Thyroid gland (tissue), 4 donors: ENCODE measurements at regions not wholly inside any gene's neighbourhood (a gene's known extent, or its start where the extent isn't known, plus 50 kb on each side); places are given as distances from the start of the nearest gene placed in this dataset.

ENCODE experiments used
- DNase-seq, 2 donors: peaks; one replicate each; pipeline ENCODE4 v3.0.0-alpha.2; 2019
- H3K27ac ChIP-seq, 3 donors: fragments of 200-600 bp; sonication (generic); 1 replicate in 2 of 3; 2 replicates in 1 of 3; pipeline ENCODE4 v1.5.1; 2016 to 2019; ENCODE audit warnings: mild to moderate bottlenecking in 1 of 3, moderate library complexity in 1 of 3
- H3K27me3 ChIP-seq: fragments of 200-600 bp; sonication (generic); one replicate; pipeline ENCODE4 v1.5.1; 2019
- H3K36me3 ChIP-seq, 2 donors: fragments of 200-600 bp; sonication (generic); one replicate each; pipeline ENCODE4 v1.5.1; 2016 to 2019
- H3K4me1 ChIP-seq, 2 donors: fragments of 200-600 bp; sonication (generic); one replicate each; pipeline ENCODE4 v1.5.1; 2017 to 2019
- H3K4me3 ChIP-seq, 3 donors: fragments of 200-600 bp; sonication (generic); replicated peaks in 1 of 3; 1 replicate in 2 of 3; 2 replicates in 1 of 3; pipeline ENCODE4 v1.5.1; 2016; ENCODE audit warnings: mild to moderate bottlenecking in 1 of 3
- H3K9me3 ChIP-seq: fragments of 200-600 bp; sonication (generic); one replicate; pipeline ENCODE4 v1.5.1; 2017
- CTCF ChIP-seq, 6 experiments: fragments of 200-600 bp in 3 of 6; fragments of 450-650 bp in 3 of 6; sonication (generic) in 3 of 6; IDR thresholded peaks; one replicate each; pipeline ENCODE4 v1.5.1; 2016 to 2019; ENCODE audit warnings: antibody characterized with exemption in 6 of 6, mild to moderate bottlenecking in 2 of 6, inconsistent platforms in 1 of 6, moderate library complexity in 1 of 6
- POLR2A ChIP-seq, 2 donors: fragments of 450-650 bp; IDR thresholded peaks; one replicate each; pipeline ENCODE4 v1.6.1; 2017; ENCODE audit warnings: antibody characterized with exemption in 2 of 2, mild to moderate bottlenecking in 2 of 2, moderate library complexity in 1 of 2
- WGBS, 2 donors: methylation state at CpG; one replicate each; pipeline ENCODE4 v1.1.5; 2017; 5-methylcytosine and 5-hydroxymethylcytosine counted together
- intact Hi-C: fragments of 100-400 bp; cut with DNase I; formaldehyde crosslinking; loops from one replicate; pipeline ENCODE4 v1.15.1; 2023

DNA sequence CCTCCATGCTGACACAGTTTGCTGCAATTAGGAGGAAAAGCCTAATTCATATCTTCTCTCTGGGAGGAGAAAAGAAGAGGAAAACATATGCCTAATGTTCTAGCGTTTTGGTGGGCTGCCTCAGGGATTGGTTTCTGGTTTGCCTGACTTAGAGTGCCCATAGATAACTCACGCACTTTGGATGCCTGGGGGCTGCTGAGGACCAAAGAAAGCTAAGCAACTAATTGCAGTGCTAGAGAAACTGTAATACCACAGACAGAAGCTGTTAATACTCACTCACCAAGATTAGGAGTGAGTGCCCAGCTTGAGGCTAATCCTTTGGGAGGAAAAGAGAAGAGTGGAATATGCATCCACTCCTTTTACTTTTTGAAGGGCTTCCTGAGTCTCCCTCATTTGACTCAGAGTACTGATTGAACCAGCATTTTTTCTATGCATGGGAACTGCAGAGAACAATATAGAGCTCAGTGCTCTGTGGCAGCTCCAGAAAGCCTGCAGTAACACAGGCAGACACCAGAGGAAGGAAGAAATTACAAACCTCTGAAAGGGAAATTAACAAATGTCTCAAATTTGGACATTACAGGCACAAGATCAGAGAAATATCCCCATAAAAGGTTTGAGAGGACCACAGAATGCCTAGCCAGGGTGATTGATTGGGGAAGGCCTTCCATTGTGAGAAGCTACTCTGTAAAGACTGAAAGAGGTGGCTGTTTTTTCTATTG lies 666.4 kb downstream of the OLFM4 start:
- Histone ChIP-seq H3K36me3 (no peaks in the 10 kb centered on the region), H3K27me3 (no peaks in the 10 kb centered on the region), H3K4me3 (no peak overlapping the region), H3K27ac (no peak overlapping the region), H3K9me3 (no peaks in the 10 kb centered on the region), H3K4me1 (no peaks in the 10 kb centered on the region)
- DNase-seq, result no peak
- TF ChIP-seq POLR2A (IDR thresholded peaks at IDR 0.05) (no peak), CTCF (IDR thresholded peaks at IDR 0.05) (no peak)
- intact Hi-C loops, result no loop called here
- 60 to 65% methylated on average over 2 of the region's 2 CpGs for WGBS, 2 donors

DNA sequence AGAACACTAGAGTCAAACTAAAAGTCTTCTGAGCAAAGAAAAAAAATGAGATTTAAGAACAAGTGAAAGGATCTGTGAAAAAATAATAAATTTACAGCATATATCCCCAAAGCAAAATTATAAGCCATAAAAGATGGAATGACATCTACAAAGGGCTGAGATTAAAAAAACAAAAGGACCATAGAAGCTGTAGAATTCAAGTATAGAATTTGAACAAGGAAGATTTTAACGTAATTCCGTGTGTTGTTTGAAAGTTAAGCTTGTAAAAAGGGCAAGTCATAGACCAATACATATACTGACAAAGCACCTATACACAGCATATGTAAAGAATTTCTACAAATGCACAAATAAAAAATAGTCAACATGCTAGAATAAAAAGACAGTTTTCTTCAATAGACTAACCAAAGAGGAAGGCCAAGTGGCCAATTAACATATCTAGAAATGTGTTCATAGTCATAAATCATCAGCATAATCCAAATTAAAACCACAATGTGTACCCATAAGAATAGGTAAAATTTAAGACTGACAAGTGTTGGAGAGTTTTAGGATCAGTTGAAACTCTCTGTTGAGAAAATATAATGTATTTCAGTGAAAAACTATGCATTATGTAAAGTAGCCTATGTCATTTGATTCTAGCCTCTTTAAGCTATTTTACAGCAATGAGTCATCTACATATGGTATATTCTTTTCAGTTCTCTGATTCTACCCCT lies 674.9 kb downstream of the OLFM4 start:
- intact Hi-C loops, result no loop called here
- Histone ChIP-seq H3K27me3 (no peaks in the 10 kb centered on the region), H3K27ac (no peak overlapping the region), H3K9me3 (no peaks in the 10 kb centered on the region), H3K4me3 (no peak overlapping the region), H3K4me1 (no peaks in the 10 kb centered on the region), H3K36me3 (no peaks in the 10 kb centered on the region)
- no peak for DNase-seq
- TF ChIP-seq POLR2A (IDR thresholded peaks at IDR 0.05) (no peak), CTCF (IDR thresholded peaks at IDR 0.05) (no peak)
- WGBS, 2 donors, result 94 to 96% methylated on average over 2 of the region's 2 CpGs

GRCh38 chr13:53719281-53719680 lies 690.7 kb downstream of the OLFM4 start:
- H3K4me3 ChIP-seq, result no peak overlapping the region
- H3K27me3 ChIP-seq, result no peaks in the 10 kb centered on the region
- no peak overlapping the region for H3K27ac ChIP-seq
- no peak for TF ChIP-seq POLR2A (IDR thresholded peaks at IDR 0.05)
- TF ChIP-seq CTCF (IDR thresholded peaks at IDR 0.05), result no peak
- intact Hi-C loops, result no loop called here
- no peaks in the 10 kb centered on the region for H3K36me3 ChIP-seq
- DNase-seq, result no peak
- H3K4me1 ChIP-seq, result no peaks in the 10 kb centered on the region
- no peaks in the 10 kb centered on the region for H3K9me3 ChIP-seq

- no peak overlapping the region for H3K27ac ChIP-seq
- H3K4me3 ChIP-seq, result no peak overlapping the region
- H3K36me3 ChIP-seq, result no peaks in the 10 kb centered on the region
- no peak for TF ChIP-seq POLR2A (IDR thresholded peaks at IDR 0.05)
- TF ChIP-seq CTCF (IDR thresholded peaks at IDR 0.05), result no peak
- 88 to 90% methylated on average over 3 of the region's 3 CpGs for WGBS, 2 donors
- no peaks in the 10 kb centered on the region for H3K9me3 ChIP-seq
- H3K27me3 ChIP-seq, result no peaks in the 10 kb centered on the region
- intact Hi-C loops, result no loop called here
- no peaks in the 10 kb centered on the region for H3K4me1 ChIP-seq
- no peak for DNase-seq
Observed at GRCh38 chr13:53732664-53733063, 704.1 kb downstream of the OLFM4 start.

GRCh38 chr13:53743906-53744305 lies 715.3 kb downstream of the OLFM4 start:
- H3K27me3 ChIP-seq, result no peaks in the 10 kb centered on the region
- intact Hi-C loops, result no loop called here
- 96 to 100% methylated on average over 1 of the region's 1 CpG for WGBS, 2 donors
- no peak for DNase-seq
- H3K4me3 ChIP-seq, result no peak overlapping the region
- H3K36me3 ChIP-seq, result no peaks in the 10 kb centered on the region
- TF ChIP-seq CTCF (IDR thresholded peaks at IDR 0.05) (no peak), POLR2A (IDR thresholded peaks at IDR 0.05) (no peak)
- no peaks in the 10 kb centered on the region for H3K9me3 ChIP-seq
- no peak overlapping the region for H3K27ac ChIP-seq
- H3K4me1 ChIP-seq, result no peaks in the 10 kb centered on the region
